ENCODE measurements at regions not wholly inside any gene's neighbourhood (a gene's known extent, or its start where the extent isn't known, plus 50 kb on each side); places are given as distances from the start of the nearest gene placed in this dataset.

- peaks cover 3% of the 10 kb centered on the region for H3K4me1 ChIP-seq (ENCODE audit: control insufficient read depth, insufficient read depth, low read length)
- no peak overlapping the region for H3K27ac ChIP-seq (ENCODE audit: low read depth, low read length)
These were observed 173.1 kb upstream of the IRX3 start for GRCh38 chr16:54459509-54460262.

GRCh38 chr16:54458923-54459322, 172.3 kb upstream of the IRX3 start:
- WGBS (ENCODE audit: insufficient coverage), result no CpG with 5 or more reads among the region's 1 CpG
- Histone ChIP-seq H3K36me3 (ENCODE audit: control insufficient read depth, insufficient read depth, low read length) (no peaks in the 10 kb centered on the region), H3K4me3 (ENCODE audit: low read depth, low read length) (no peak overlapping the region), H3K9me3 (ENCODE audit: control insufficient read depth, insufficient read depth, low read length) (peaks cover 4% of the 10 kb centered on the region), H3K4me1 (ENCODE audit: control insufficient read depth, insufficient read depth, low read length) (peaks cover 3% of the 10 kb centered on the region), H3K27ac (ENCODE audit: low read depth, low read length) (no peak overlapping the region), H3K27me3 (ENCODE audit: control insufficient read depth, insufficient read depth, low read length) (peaks cover 11% of the 10 kb centered on the region)
- DNase-seq (ENCODE audit: low read depth in 4 of 6, low spot score in 6 of 6), result no peak

More at GRCh38 chr16:54459509-54460262, 173.1 kb upstream of the IRX3 start:
- H3K36me3 ChIP-seq (ENCODE audit: control insufficient read depth, insufficient read depth, low read length), result no peaks in the 10 kb centered on the region
- no peak overlapping the region for H3K4me3 ChIP-seq (ENCODE audit: low read depth, low read length)
- WGBS (ENCODE audit: insufficient coverage), result 96% methylated on average over 3 of the region's 13 CpGs
- peak in 1 of 6 donors; percentile 14 for DNase-seq (ENCODE audit: low read depth in 4 of 6, low spot score in 6 of 6)
- peaks cover 11% of the 10 kb centered on the region for H3K27me3 ChIP-seq (ENCODE audit: control insufficient read depth, insufficient read depth, low read length)
- H3K9me3 ChIP-seq (ENCODE audit: control insufficient read depth, insufficient read depth, low read length), result peaks cover 4% of the 10 kb centered on the region

- DNase-seq (ENCODE audit: low read depth in 4 of 6, low spot score in 6 of 6), result no peak
- peaks cover 15% of the 10 kb centered on the region for H3K27me3 ChIP-seq (ENCODE audit: control insufficient read depth, insufficient read depth, low read length)
- no peak overlapping the region for H3K27ac ChIP-seq (ENCODE audit: low read depth, low read length)
- no peak overlapping the region for H3K4me3 ChIP-seq (ENCODE audit: low read depth, low read length)
- no peaks in the 10 kb centered on the region for H3K9me3 ChIP-seq (ENCODE audit: control insufficient read depth, insufficient read depth, low read length)
- H3K36me3 ChIP-seq (ENCODE audit: control insufficient read depth, insufficient read depth, low read length), result no peaks in the 10 kb centered on the region
- no CpG with 5 or more reads among the region's 4 CpGs for WGBS (ENCODE audit: insufficient coverage)
- H3K4me1 ChIP-seq (ENCODE audit: control insufficient read depth, insufficient read depth, low read length), result peaks cover 3% of the 10 kb centered on the region
These were observed 169.7 kb upstream of the IRX3 start for GRCh38 chr16:54456291-54456690.

- WGBS (ENCODE audit: insufficient coverage), result 18% methylated on average over 2 of the region's 12 CpGs
- Histone ChIP-seq H3K36me3 (ENCODE audit: control insufficient read depth, insufficient read depth, low read length) (no peaks in the 10 kb centered on the region), H3K27me3 (ENCODE audit: control insufficient read depth, insufficient read depth, low read length) (peaks cover 15% of the 10 kb centered on the region), H3K4me3 (ENCODE audit: low read depth, low read length) (no peak overlapping the region), H3K27ac (ENCODE audit: low read depth, low read length) (no peak overlapping the region), H3K9me3 (ENCODE audit: control insufficient read depth, insufficient read depth, low read length) (no peaks in the 10 kb centered on the region), H3K4me1 (ENCODE audit: control insufficient read depth, insufficient read depth, low read length) (peaks cover under 1% of the 10 kb centered on the region)
- peak in 1 of 6 donors; percentile 54 for DNase-seq (ENCODE audit: low read depth in 4 of 6, low spot score in 6 of 6)
These were observed 168.6 kb upstream of the IRX3 start for GRCh38 chr16:54455030-54455725.

- Histone ChIP-seq H3K27ac (ENCODE audit: low read depth, low read length) (no peak overlapping the region), H3K4me3 (ENCODE audit: low read depth, low read length) (no peak overlapping the region), H3K36me3 (ENCODE audit: control insufficient read depth, insufficient read depth, low read length) (no peaks in the 10 kb centered on the region), H3K9me3 (ENCODE audit: control insufficient read depth, insufficient read depth, low read length) (no peaks in the 10 kb centered on the region), H3K27me3 (ENCODE audit: control insufficient read depth, insufficient read depth, low read length) (peaks cover 15% of the 10 kb centered on the region), H3K4me1 (ENCODE audit: control insufficient read depth, insufficient read depth, low read length) (no peaks in the 10 kb centered on the region)
- DNase-seq (ENCODE audit: low read depth in 4 of 6, low spot score in 6 of 6), result no peak
- 87% methylated on average over 4 of the region's 8 CpGs for WGBS (ENCODE audit: insufficient coverage)
These were observed 168.0 kb upstream of the IRX3 start for GRCh38 chr16:54454616-54455015.

- Histone ChIP-seq H3K4me3 (ENCODE audit: low read depth, low read length) (no peak overlapping the region), H3K27me3 (ENCODE audit: control insufficient read depth, insufficient read depth, low read length) (peaks cover 15% of the 10 kb centered on the region), H3K36me3 (ENCODE audit: control insufficient read depth, insufficient read depth, low read length) (no peaks in the 10 kb centered on the region), H3K4me1 (ENCODE audit: control insufficient read depth, insufficient read depth, low read length) (no peaks in the 10 kb centered on the region), H3K9me3 (ENCODE audit: control insufficient read depth, insufficient read depth, low read length) (no peaks in the 10 kb centered on the region), H3K27ac (ENCODE audit: low read depth, low read length) (no peak overlapping the region)
- WGBS (ENCODE audit: insufficient coverage), result 77% methylated on average over 2 of the region's 2 CpGs
- no peak for DNase-seq (ENCODE audit: low read depth in 4 of 6, low spot score in 6 of 6)
These were observed 167.3 kb upstream of the IRX3 start for GRCh38 chr16:54453871-54454270.

GRCh38 chr16:54447576-54448440, 161.2 kb upstream of the IRX3 start:
- peaks cover 6% of the 10 kb centered on the region for H3K4me1 ChIP-seq (ENCODE audit: control insufficient read depth, insufficient read depth, low read length)
- no peaks in the 10 kb centered on the region for H3K36me3 ChIP-seq (ENCODE audit: control insufficient read depth, insufficient read depth, low read length)
- no peaks in the 10 kb centered on the region for H3K9me3 ChIP-seq (ENCODE audit: control insufficient read depth, insufficient read depth, low read length)
- H3K27ac ChIP-seq (ENCODE audit: low read depth, low read length), result no peak overlapping the region
- WGBS (ENCODE audit: insufficient coverage), result 71% methylated on average over 18 of the region's 20 CpGs
- DNase-seq (ENCODE audit: low read depth in 4 of 6, low spot score in 6 of 6), result peak in 1 of 6 donors; percentile 13
- H3K27me3 ChIP-seq (ENCODE audit: control insufficient read depth, insufficient read depth, low read length), result peaks cover 4% of the 10 kb centered on the region
- no peak overlapping the region for H3K4me3 ChIP-seq (ENCODE audit: low read depth, low read length)

- WGBS (ENCODE audit: insufficient coverage), result 33% methylated on average over 10 of the region's 10 CpGs
These were observed 160.1 kb upstream of the IRX3 start for GRCh38 chr16:54446639-54447038.

GRCh38 chr16:54444851-54445458, 158.4 kb upstream of the IRX3 start:
- H3K27ac ChIP-seq (ENCODE audit: low read depth, low read length), result no peak overlapping the region
- no CpG with 5 or more reads among the region's 1 CpG for WGBS (ENCODE audit: insufficient coverage)
- H3K9me3 ChIP-seq (ENCODE audit: control insufficient read depth, insufficient read depth, low read length), result no peaks in the 10 kb centered on the region
- no peak overlapping the region for H3K4me3 ChIP-seq (ENCODE audit: low read depth, low read length)
- H3K36me3 ChIP-seq (ENCODE audit: control insufficient read depth, insufficient read depth, low read length), result no peaks in the 10 kb centered on the region
- H3K27me3 ChIP-seq (ENCODE audit: control insufficient read depth, insufficient read depth, low read length), result no peaks in the 10 kb centered on the region
- peaks cover 6% of the 10 kb centered on the region for H3K4me1 ChIP-seq (ENCODE audit: control insufficient read depth, insufficient read depth, low read length)
- DNase-seq (ENCODE audit: low read depth in 4 of 6, low spot score in 6 of 6), result no peak

More at GRCh38 chr16:54446639-54447038, 160.1 kb upstream of the IRX3 start:
- Histone ChIP-seq H3K27ac (ENCODE audit: low read depth, low read length) (no peak overlapping the region), H3K4me1 (ENCODE audit: control insufficient read depth, insufficient read depth, low read length) (peaks cover 6% of the 10 kb centered on the region), H3K36me3 (ENCODE audit: control insufficient read depth, insufficient read depth, low read length) (no peaks in the 10 kb centered on the region), H3K4me3 (ENCODE audit: low read depth, low read length) (no peak overlapping the region), H3K27me3 (ENCODE audit: control insufficient read depth, insufficient read depth, low read length) (no peaks in the 10 kb centered on the region), H3K9me3 (ENCODE audit: control insufficient read depth, insufficient read depth, low read length) (no peaks in the 10 kb centered on the region)
- DNase-seq (ENCODE audit: low read depth in 4 of 6, low spot score in 6 of 6), result peak in 2 of 6 donors; percentile 55 to 69

All from spinal cord (tissue), 9 donors.